GM21390 (cell line): ENCODE measurements at regions not wholly inside any gene's neighbourhood (a gene's known extent, or its start where the extent isn't known, plus 50 kb on each side); places are given as distances from the start of the nearest gene placed in this dataset.
"Not testable (repeated sequence)": the region's sequence is repeated elsewhere in the genome, so short reads cannot be mapped to it uniquely, and the experiment has no call there.

Experiments used
- ATAC-seq: cut with Tn5 transposase; IDR thresholded peaks from one replicate; pipeline ENCODE4 v1.9.1; 2021; ENCODE audit not compliant: unreplicated experiment

GRCh38 chr15:70241561-70242320, 144.0 kb upstream of the TLE3 start:
- ATAC-seq = no peak

GRCh38 chr15:70240820-70241430, 143.2 kb upstream of the TLE3 start:
- no peak for ATAC-seq

GRCh38 chr15:70240082-70240481, 142.4 kb upstream of the TLE3 start:
- ATAC-seq = peak; percentile 74

- ATAC-seq = no peak
These were observed 141.2 kb upstream of the TLE3 start for GRCh38 chr15:70238917-70239316.

GRCh38 chr15:70237626-70238025, 139.9 kb upstream of the TLE3 start:
- ATAC-seq = no peak

- ATAC-seq = no peak
These were observed 138.8 kb upstream of the TLE3 start for GRCh38 chr15:70236341-70237086.

- ATAC-seq = no peak
These were observed 137.6 kb upstream of the TLE3 start for GRCh38 chr15:70235347-70235746.

- no peak for ATAC-seq
These were observed 136.7 kb upstream of the TLE3 start for GRCh38 chr15:70234256-70234905.

- no peak for ATAC-seq
These were observed 133.8 kb upstream of the TLE3 start for GRCh38 chr15:70231484-70231883.

- not testable (repeated sequence) for ATAC-seq
These were observed 130.2 kb upstream of the TLE3 start for GRCh38 chr15:70227918-70228317.

GRCh38 chr15:70227147-70227546, 129.4 kb upstream of the TLE3 start:
- ATAC-seq = no peak

GRCh38 chr15:70226337-70226980, 128.7 kb upstream of the TLE3 start:
- ATAC-seq = no peak

GRCh38 chr15:70225416-70225815, 127.7 kb upstream of the TLE3 start:
- no peak for ATAC-seq

GRCh38 chr15:70222606-70223005, 124.9 kb upstream of the TLE3 start:
- ATAC-seq = no peak

- ATAC-seq = no peak
These were observed 122.9 kb upstream of the TLE3 start for GRCh38 chr15:70220490-70221096.

- ATAC-seq = no peak
These were observed 122.2 kb upstream of the TLE3 start for GRCh38 chr15:70219966-70220365.

GRCh38 chr15:70219256-70219895, 121.7 kb upstream of the TLE3 start:
- ATAC-seq = no peak

- ATAC-seq = no peak
These were observed 119.8 kb upstream of the TLE3 start for GRCh38 chr15:70217226-70218160.

GRCh38 chr15:70215951-70216350, 118.2 kb upstream of the TLE3 start:
- no peak for ATAC-seq
